Panc1 (cell line): ENCODE measurements at regions not wholly inside any gene's neighbourhood (a gene's known extent, or its start where the extent isn't known, plus 50 kb on each side); places are given as distances from the start of the nearest gene placed in this dataset.

Source experiments
- ATAC-seq: fragments of 200-7000 bp; cut with Tn5 transposase; 2 replicates; pipeline ENCODE4 v1.9.1; 2020; ENCODE audit warnings: mild to moderate bottlenecking, moderate library complexity
- BruUV-seq: library from RNA; stranded (reverse); fragments of 400-500 nt; replicated peaks from 2 replicates; lab custom pipeline; 2021; lab: Mats Ljungman, UMichigan
- CTCF ChIA-PET: fragments of 300-600 bp; sonication (Branson Sonifier 250); formaldehyde crosslinking; loops from one replicate; lab custom pipeline; 2022; ENCODE audit warnings: antibody characterized with exemption; lab: Charles Lee
- POLR2A ChIA-PET: fragments of 300-600 bp; sonication (Branson Sonifier 250); formaldehyde crosslinking; loops from one replicate; lab custom pipeline; 2022; ENCODE audit warnings: antibody characterized with exemption; lab: Charles Lee
- DNase-seq: peaks from one replicate; pipeline ENCODE4 v3.0.0-alpha.2; 2010; ENCODE audit warnings: low read depth, low spot score
- H3K27ac ChIP-seq: 2 replicates; pipeline ENCODE4 v1.5.1; 2011; ENCODE audit warnings: mild to moderate bottlenecking, low read length, inconsistent platforms
- H3K27me3 ChIP-seq: fragments of 200-500 bp; sonication (Bioruptor generic); 2 replicates; pipeline ENCODE4 v1.6.0; 2014; ENCODE audit warnings: low read length, inconsistent platforms; ENCODE audit not compliant: control insufficient read depth, insufficient read depth
- H3K36me3 ChIP-seq: fragments of 200-500 bp; sonication (Bioruptor generic); 2 replicates; pipeline ENCODE4 v1.5.1; 2014; ENCODE audit warnings: inconsistent platforms, mild to moderate bottlenecking, low read length, moderate library complexity; ENCODE audit not compliant: control insufficient read depth, insufficient read depth
- H3K4me1 ChIP-seq: 2 replicates; pipeline ENCODE4 v1.5.1; 2011; ENCODE audit warnings: inconsistent platforms, mild to moderate bottlenecking, low read length, moderate library complexity; ENCODE audit not compliant: control insufficient read depth, insufficient read depth
- H3K4me3 ChIP-seq, 2 experiments: 2 replicates each; pipeline ENCODE4 v1.5.1; 2011 to 2012; ENCODE audit warnings: low read depth in 2 of 2, low read length in 2 of 2, mild to moderate bottlenecking in 2 of 2, inconsistent platforms in 1 of 2, moderate library complexity in 1 of 2
- H3K9me3 ChIP-seq: fragments of 200-500 bp; sonication (Bioruptor generic); 2 replicates; pipeline ENCODE4 v1.5.1; 2014; ENCODE audit warnings: low read depth, mild to moderate bottlenecking, inconsistent platforms, low read length, moderate library complexity; ENCODE audit not compliant: control insufficient read depth, insufficient read depth
- POLR2AphosphoS5 ChIP-seq: IDR thresholded peaks from 2 replicates; pipeline ENCODE4 v1.6.1; 2012; ENCODE audit warnings: mild to moderate bottlenecking, low read depth, low read length, moderate library complexity
- SIN3A ChIP-seq: IDR thresholded peaks from 2 replicates; pipeline ENCODE4 v1.6.1; 2012; ENCODE audit warnings: low read depth, mild to moderate bottlenecking, low read length, moderate library complexity, borderline replicate concordance; ENCODE audit not compliant: insufficient read depth
- TCF7L2 ChIP-seq: IDR thresholded peaks from 2 replicates; pipeline ENCODE4 v1.6.1; 2011; ENCODE audit warnings: mild to moderate bottlenecking, low read depth, low read length, inconsistent platforms
- in situ Hi-C: cut with HindIII; loops from 2 replicates; pipeline ENCODE4 v1.10.0; 2016; ENCODE audit warnings: low sequenced_read_pairs, low pct_unique_long_range_greater_than_20kb
- intact Hi-C: fragments of 100-400 bp; cut with micrococcal nuclease; formaldehyde crosslinking; loops from one replicate; pipeline ENCODE4 v1.10.0; 2022; ENCODE audit not compliant: unreplicated experiment
- TF ChIP-seq, protein P1 (sequence below), 2 experiments: IDR thresholded peaks; 2 replicates each; pipeline ENCODE4 v1.6.1; 2011 to 2012; ENCODE audit warnings: low read depth in 2 of 2, control low read depth in 1 of 2, low read length in 1 of 2, mild to moderate bottlenecking in 1 of 2, moderate library complexity in 1 of 2; ENCODE audit not compliant: insufficient read depth in 1 of 2
- TF ChIP-seq, protein P2 (sequence below): fragments of 450-650 bp; IDR thresholded peaks from 2 replicates; pipeline ENCODE4 v1.5.1; 2017; ENCODE audit warnings: mild to moderate bottlenecking

DNA sequence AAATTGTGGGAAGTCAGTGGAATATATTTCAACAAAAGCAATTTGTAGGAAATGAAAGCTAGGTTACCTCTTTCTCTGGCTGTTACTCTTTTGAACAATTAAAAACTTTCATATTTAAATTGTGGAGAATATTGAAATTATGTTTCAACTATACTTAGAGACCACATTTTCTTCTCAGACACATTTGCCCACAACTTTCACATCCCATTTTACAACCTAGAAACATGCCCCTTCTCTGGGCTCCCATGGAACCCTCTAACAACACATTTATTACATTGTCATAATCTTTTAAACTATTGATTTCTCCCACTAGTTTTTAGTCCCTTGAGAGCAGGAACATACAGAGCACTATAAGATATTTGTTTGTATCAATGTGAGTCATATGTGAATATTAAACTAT lies 211.7 kb upstream of the TTC14 start:
- CTCF ChIA-PET, result no interaction called here
- in situ Hi-C loops, result no loop called here
- no peaks in the 10 kb centered on the region for H3K4me1 ChIP-seq

DNA sequence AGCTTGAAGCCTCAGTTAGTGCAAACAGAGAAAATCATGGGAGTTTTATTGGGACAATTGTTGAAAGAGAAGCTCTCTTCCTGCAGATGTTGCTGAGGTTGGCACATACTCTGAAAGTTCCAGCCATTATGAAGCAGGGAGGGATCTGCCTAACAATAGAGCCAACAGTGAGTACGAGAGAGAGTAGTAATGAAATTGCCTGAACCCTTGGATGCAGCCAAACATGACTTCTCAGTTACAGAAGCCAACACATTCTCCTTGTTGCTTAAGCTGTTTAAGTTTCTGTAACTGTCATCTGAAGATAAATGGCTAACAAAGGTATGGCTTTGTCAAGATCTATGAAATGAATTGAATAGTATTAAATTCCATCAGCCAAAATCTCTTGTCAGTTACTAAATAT lies 211.0 kb upstream of the TTC14 start:
- TF ChIP-seq, protein P1, sequence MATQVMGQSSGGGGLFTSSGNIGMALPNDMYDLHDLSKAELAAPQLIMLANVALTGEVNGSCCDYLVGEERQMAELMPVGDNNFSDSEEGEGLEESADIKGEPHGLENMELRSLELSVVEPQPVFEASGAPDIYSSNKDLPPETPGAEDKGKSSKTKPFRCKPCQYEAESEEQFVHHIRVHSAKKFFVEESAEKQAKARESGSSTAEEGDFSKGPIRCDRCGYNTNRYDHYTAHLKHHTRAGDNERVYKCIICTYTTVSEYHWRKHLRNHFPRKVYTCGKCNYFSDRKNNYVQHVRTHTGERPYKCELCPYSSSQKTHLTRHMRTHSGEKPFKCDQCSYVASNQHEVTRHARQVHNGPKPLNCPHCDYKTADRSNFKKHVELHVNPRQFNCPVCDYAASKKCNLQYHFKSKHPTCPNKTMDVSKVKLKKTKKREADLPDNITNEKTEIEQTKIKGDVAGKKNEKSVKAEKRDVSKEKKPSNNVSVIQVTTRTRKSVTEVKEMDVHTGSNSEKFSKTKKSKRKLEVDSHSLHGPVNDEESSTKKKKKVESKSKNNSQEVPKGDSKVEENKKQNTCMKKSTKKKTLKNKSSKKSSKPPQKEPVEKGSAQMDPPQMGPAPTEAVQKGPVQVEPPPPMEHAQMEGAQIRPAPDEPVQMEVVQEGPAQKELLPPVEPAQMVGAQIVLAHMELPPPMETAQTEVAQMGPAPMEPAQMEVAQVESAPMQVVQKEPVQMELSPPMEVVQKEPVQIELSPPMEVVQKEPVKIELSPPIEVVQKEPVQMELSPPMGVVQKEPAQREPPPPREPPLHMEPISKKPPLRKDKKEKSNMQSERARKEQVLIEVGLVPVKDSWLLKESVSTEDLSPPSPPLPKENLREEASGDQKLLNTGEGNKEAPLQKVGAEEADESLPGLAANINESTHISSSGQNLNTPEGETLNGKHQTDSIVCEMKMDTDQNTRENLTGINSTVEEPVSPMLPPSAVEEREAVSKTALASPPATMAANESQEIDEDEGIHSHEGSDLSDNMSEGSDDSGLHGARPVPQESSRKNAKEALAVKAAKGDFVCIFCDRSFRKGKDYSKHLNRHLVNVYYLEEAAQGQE (IDR thresholded peaks at IDR 0.05; ENCODE audit: insufficient read depth in 1 of 2, low read depth in 2 of 2, low read length in 1 of 2), result no peak
- no peak for TF ChIP-seq POLR2AphosphoS5
- no peak for TF ChIP-seq SIN3A
- TF ChIP-seq, protein P2, sequence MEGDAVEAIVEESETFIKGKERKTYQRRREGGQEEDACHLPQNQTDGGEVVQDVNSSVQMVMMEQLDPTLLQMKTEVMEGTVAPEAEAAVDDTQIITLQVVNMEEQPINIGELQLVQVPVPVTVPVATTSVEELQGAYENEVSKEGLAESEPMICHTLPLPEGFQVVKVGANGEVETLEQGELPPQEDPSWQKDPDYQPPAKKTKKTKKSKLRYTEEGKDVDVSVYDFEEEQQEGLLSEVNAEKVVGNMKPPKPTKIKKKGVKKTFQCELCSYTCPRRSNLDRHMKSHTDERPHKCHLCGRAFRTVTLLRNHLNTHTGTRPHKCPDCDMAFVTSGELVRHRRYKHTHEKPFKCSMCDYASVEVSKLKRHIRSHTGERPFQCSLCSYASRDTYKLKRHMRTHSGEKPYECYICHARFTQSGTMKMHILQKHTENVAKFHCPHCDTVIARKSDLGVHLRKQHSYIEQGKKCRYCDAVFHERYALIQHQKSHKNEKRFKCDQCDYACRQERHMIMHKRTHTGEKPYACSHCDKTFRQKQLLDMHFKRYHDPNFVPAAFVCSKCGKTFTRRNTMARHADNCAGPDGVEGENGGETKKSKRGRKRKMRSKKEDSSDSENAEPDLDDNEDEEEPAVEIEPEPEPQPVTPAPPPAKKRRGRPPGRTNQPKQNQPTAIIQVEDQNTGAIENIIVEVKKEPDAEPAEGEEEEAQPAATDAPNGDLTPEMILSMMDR, result no peak
- no peak for TF ChIP-seq TCF7L2
- ChIA-PET POLR2A (no interaction called here), CTCF (no interaction called here)
- BruUV-seq, result no TSS peak
- intact Hi-C loops (no loop called here), in situ Hi-C loops (no loop called here)
- Histone ChIP-seq H3K4me1 (no peaks in the 10 kb centered on the region), H3K36me3 (no peaks in the 10 kb centered on the region), H3K27me3 (no peaks in the 10 kb centered on the region), H3K27ac (no peak overlapping the region), H3K4me3 (no peak overlapping the region), H3K9me3 (no peaks in the 10 kb centered on the region)
- ATAC-seq (no peak), DNase-seq (no peak)

More for the DNA sequence above, 211.7 kb upstream of the TTC14 start:
- no peak for DNase-seq
- ATAC-seq, result no peak
- intact Hi-C loops, result no loop called here
- no TSS peak for BruUV-seq
- TF ChIP-seq POLR2AphosphoS5 (no peak), SIN3A (no peak), TCF7L2 (no peak)
- TF ChIP-seq, protein P1 (IDR thresholded peaks at IDR 0.05; ENCODE audit: insufficient read depth in 1 of 2, low read depth in 2 of 2, low read length in 1 of 2), result no peak
- TF ChIP-seq, protein P2, result no peak
- no peaks in the 10 kb centered on the region for H3K27me3 ChIP-seq
- H3K4me3 ChIP-seq, result no peak overlapping the region
- H3K36me3 ChIP-seq, result no peaks in the 10 kb centered on the region
- no peaks in the 10 kb centered on the region for H3K9me3 ChIP-seq
- H3K27ac ChIP-seq, result no peak overlapping the region
- POLR2A ChIA-PET, result no interaction called here
